ENCODE measurements at regions not wholly inside any gene's neighbourhood (a gene's known extent, or its start where the extent isn't known, plus 50 kb on each side); places are given as distances from the start of the nearest gene placed in this dataset.

DNA sequence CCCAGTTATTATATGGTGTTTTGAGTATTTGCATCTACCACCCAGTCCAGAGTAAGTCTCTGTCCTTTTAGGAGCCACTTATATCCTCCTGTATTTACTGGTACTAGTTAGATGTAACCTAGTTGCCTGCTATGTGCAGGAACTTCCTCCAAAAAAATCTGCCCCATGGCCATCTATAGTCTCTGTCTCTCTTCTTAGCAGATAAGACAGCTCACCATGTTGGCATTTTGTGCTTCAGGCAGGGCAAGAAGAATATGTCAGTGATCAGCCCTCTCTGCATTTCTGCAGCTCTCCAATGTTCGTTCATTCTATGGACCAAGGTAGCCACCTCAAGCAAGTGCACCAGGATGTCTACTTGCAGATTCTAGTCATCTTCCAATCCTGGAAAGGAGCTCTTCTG is 446.5 kb downstream of the TLE1 start:
- no peak overlapping the region for H3K27ac ChIP-seq (ENCODE audit: low read depth, low read length)
- no peaks in the 10 kb centered on the region for H3K4me1 ChIP-seq (ENCODE audit: insufficient read depth, low read length)
- H3K36me3 ChIP-seq (ENCODE audit: insufficient read depth, low read length), result no peaks in the 10 kb centered on the region
- no peaks in the 10 kb centered on the region for H3K9me3 ChIP-seq (ENCODE audit: low read length)
- H3K9ac ChIP-seq (ENCODE audit: low read length), result no peak overlapping the region
- no peak overlapping the region for H3K4me3 ChIP-seq (ENCODE audit: low read depth in 1 of 2, low read length in 2 of 2)
- no peaks in the 10 kb centered on the region for H3K27me3 ChIP-seq (ENCODE audit: control insufficient read depth in 1 of 2, insufficient read depth in 2 of 2, low read length in 2 of 2)

DNA sequence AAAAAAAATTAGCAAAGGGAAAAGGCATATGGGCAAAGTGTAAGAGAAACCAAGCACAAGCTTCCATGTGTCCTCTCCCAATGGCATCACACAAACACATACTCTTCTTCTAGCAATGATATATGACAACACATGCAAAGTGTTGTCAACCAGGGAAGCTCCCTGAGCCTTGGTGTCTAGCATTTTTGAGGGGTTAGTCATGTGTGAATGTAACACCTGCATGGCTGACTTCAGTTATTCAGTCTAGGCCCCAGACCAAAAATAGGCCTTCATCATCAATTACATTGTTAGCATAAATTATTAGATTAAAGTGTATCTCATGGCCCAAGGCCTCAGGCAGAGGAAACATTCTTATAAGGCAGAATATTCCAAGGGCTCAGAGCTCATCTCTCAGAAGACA is 450.0 kb downstream of the TLE1 start:
- no peaks in the 10 kb centered on the region for H3K36me3 ChIP-seq (ENCODE audit: insufficient read depth, low read length)
- no peaks in the 10 kb centered on the region for H3K4me1 ChIP-seq (ENCODE audit: insufficient read depth, low read length)
- no peak overlapping the region for H3K27ac ChIP-seq (ENCODE audit: low read depth, low read length)
- no peaks in the 10 kb centered on the region for H3K27me3 ChIP-seq (ENCODE audit: control insufficient read depth in 1 of 2, insufficient read depth in 2 of 2, low read length in 2 of 2)
- H3K4me3 ChIP-seq (ENCODE audit: low read depth in 1 of 2, low read length in 2 of 2), result no peak overlapping the region
- H3K9me3 ChIP-seq (ENCODE audit: low read length), result no peaks in the 10 kb centered on the region
- no peak overlapping the region for H3K9ac ChIP-seq (ENCODE audit: low read length)

DNA sequence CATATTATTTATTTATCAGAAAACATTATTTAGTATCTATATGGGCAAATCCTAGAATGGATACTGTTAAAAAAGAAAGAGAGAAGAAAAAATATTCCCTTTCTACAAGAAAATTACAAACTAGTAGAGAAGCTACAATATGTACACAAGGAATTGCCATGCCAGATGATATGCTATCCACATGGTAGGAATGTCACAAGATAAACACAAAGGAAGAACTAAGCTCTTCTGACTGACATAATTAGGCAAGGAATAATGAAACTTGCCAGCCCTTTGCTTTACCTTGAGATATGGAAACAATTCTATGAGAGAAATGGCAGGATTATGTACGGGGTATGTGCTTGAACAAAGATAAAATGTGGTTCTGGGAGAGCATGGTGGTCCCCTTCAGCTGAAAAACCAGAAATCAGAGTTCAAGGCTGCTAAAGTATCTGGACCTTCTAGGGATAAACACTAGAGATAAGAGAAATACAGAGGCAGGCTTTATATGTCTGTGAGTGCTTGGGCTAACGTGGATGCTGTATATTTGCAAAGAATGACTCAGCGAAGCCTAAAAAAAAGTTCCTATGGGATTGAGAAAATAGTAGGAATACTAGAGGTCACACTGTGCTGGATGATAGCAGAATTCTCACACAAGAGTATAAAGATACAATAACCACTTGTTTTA is 451.6 kb downstream of the TLE1 start:
- Histone ChIP-seq H3K4me1 (ENCODE audit: insufficient read depth, low read length) (no peaks in the 10 kb centered on the region), H3K4me3 (ENCODE audit: low read depth in 1 of 2, low read length in 2 of 2) (no peak overlapping the region), H3K9me3 (ENCODE audit: low read length) (no peaks in the 10 kb centered on the region), H3K27ac (ENCODE audit: low read depth, low read length) (no peak overlapping the region), H3K27me3 (ENCODE audit: control insufficient read depth in 1 of 2, insufficient read depth in 2 of 2, low read length in 2 of 2) (no peaks in the 10 kb centered on the region), H3K9ac (ENCODE audit: low read length) (no peak overlapping the region), H3K36me3 (ENCODE audit: insufficient read depth, low read length) (no peaks in the 10 kb centered on the region)

DNA sequence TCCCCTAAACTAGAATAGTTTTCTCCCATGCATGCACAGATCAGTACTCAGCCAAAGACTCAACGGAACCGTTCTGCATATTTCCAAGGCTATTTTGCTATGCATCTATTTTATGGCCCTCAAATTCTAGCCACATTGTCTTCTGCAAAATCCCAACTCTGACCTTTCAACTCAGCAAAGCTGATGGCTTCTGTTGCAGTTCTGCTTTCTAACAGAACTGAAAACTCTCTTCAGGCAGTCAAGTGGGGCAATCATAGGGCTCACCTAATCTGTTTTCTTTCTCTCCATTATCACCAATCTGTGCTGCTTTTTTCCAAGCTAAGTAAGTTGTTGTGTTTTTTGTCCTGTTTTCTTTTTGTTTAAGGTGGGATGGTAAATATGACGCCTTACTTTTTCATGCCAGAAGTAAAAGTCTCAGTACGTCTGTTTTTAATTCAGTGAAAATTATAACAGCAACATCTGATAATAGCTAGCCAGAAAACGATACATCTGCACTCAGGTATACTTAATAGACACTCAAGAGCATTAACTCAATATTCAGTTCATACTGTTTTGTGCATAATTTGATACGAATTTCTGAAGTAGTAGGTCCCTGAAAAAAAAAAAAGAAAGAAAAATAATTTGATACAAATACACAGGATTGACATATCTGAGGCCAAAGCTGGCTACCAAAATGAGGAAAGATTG is 454.3 kb downstream of the TLE1 start:
- Histone ChIP-seq H3K27me3 (ENCODE audit: control insufficient read depth in 1 of 2, insufficient read depth in 2 of 2, low read length in 2 of 2) (no peaks in the 10 kb centered on the region), H3K4me3 (ENCODE audit: low read depth in 1 of 2, low read length in 2 of 2) (no peak overlapping the region), H3K27ac (ENCODE audit: low read depth, low read length) (no peak overlapping the region), H3K9me3 (ENCODE audit: low read length) (no peaks in the 10 kb centered on the region), H3K36me3 (ENCODE audit: insufficient read depth, low read length) (no peaks in the 10 kb centered on the region), H3K9ac (ENCODE audit: low read length) (no peak overlapping the region), H3K4me1 (ENCODE audit: insufficient read depth, low read length) (no peaks in the 10 kb centered on the region)

DNA sequence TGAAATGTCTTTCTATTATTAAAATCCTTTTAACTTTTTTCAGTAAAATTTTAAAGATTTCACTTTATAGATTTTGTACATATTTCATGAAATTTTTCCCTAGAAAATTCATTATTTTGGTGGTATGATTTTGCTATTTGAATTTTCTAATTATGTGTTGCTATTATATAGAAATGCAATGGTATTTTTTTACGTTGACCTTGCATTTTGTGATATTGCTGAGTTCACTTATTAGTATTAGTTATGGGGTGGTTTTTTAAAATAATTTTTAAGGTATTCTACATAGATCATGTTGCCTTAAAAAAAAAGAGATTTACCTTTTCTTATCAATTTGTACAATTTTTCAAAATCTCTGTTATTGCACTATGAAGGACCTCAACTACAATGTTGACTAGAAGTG is 458.3 kb downstream of the TLE1 start:
- H3K9ac ChIP-seq (ENCODE audit: low read length), result no peak overlapping the region

DNA sequence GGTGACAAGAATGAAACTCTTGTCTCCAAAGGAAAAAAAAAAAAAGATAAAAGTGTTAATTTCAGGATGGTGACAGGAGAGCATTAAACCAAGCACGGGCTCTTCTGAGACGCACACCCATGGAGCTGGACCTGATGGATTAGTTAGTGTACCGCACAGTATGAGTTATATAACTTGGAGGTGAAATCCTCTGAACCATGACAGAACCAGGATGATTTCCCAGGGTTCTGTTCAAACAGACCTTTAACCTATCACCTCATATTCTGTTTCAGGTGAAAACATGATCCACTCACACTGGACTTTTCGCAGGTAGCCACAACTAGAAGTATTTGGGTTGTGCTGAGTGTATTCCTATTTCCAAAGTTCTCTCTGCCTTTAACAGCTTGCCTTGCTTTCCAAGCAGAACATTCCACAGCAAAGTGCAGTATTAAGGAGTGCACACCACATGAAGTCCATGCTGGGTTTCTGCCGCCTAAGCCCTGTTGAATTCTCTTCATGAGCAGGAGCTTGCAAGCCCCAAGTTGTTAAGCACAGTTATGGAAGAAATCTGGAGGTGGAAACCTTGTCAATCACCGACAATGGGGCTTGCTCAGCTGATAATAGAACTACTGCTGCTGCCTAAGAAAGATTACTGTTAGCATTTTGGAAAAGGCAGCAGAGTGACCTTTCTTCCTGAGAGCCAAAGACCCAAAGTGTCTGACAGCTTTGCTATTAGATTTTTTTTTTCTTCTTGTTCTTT is 461.7 kb downstream of the TLE1 start:
- Histone ChIP-seq H3K27me3 (ENCODE audit: control insufficient read depth in 1 of 2, insufficient read depth in 2 of 2, low read length in 2 of 2) (no peaks in the 10 kb centered on the region), H3K27ac (ENCODE audit: low read depth, low read length) (no peak overlapping the region), H3K4me1 (ENCODE audit: insufficient read depth, low read length) (peaks cover 20% of the 10 kb centered on the region), H3K9ac (ENCODE audit: low read length) (no peak overlapping the region), H3K4me3 (ENCODE audit: low read depth in 1 of 2, low read length in 2 of 2) (no peak overlapping the region), H3K36me3 (ENCODE audit: insufficient read depth, low read length) (no peaks in the 10 kb centered on the region), H3K9me3 (ENCODE audit: low read length) (no peaks in the 10 kb centered on the region)

More for the DNA sequence above, 458.3 kb downstream of the TLE1 start:
- H3K4me1 ChIP-seq (ENCODE audit: insufficient read depth, low read length), result no peaks in the 10 kb centered on the region
- no peaks in the 10 kb centered on the region for H3K36me3 ChIP-seq (ENCODE audit: insufficient read depth, low read length)
- H3K4me3 ChIP-seq (ENCODE audit: low read depth in 1 of 2, low read length in 2 of 2), result no peak overlapping the region
- H3K27me3 ChIP-seq (ENCODE audit: control insufficient read depth in 1 of 2, insufficient read depth in 2 of 2, low read length in 2 of 2), result no peaks in the 10 kb centered on the region
- no peaks in the 10 kb centered on the region for H3K9me3 ChIP-seq (ENCODE audit: low read length)
- H3K27ac ChIP-seq (ENCODE audit: low read depth, low read length), result no peak overlapping the region

DNA sequence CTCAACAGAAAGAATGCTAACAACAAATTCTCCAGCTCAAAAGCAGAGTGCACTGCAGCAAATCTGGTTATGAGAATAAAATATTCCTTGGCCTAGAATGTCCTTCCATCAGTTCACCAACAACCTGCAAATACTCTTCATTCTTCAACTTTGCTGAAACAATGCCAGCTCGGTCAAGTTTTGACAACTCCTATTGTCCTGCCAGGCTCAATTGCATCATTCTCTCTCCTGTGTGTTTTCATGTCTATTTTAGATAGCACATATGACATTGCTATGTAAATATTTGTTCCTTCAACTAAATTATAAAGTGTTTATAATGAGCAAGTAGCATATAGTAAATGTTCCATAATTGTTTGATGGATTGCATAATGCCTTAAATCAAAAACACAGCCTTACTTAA is 463.8 kb downstream of the TLE1 start:
- no peaks in the 10 kb centered on the region for H3K36me3 ChIP-seq (ENCODE audit: insufficient read depth, low read length)
- H3K4me3 ChIP-seq (ENCODE audit: low read depth in 1 of 2, low read length in 2 of 2), result no peak overlapping the region
- no peaks in the 10 kb centered on the region for H3K27me3 ChIP-seq (ENCODE audit: control insufficient read depth in 1 of 2, insufficient read depth in 2 of 2, low read length in 2 of 2)
- peaks cover 20% of the 10 kb centered on the region for H3K4me1 ChIP-seq (ENCODE audit: insufficient read depth, low read length)
- no peak overlapping the region for H3K9ac ChIP-seq (ENCODE audit: low read length)
- no peaks in the 10 kb centered on the region for H3K9me3 ChIP-seq (ENCODE audit: low read length)
- H3K27ac ChIP-seq (ENCODE audit: low read depth, low read length), result no peak overlapping the region

DNA sequence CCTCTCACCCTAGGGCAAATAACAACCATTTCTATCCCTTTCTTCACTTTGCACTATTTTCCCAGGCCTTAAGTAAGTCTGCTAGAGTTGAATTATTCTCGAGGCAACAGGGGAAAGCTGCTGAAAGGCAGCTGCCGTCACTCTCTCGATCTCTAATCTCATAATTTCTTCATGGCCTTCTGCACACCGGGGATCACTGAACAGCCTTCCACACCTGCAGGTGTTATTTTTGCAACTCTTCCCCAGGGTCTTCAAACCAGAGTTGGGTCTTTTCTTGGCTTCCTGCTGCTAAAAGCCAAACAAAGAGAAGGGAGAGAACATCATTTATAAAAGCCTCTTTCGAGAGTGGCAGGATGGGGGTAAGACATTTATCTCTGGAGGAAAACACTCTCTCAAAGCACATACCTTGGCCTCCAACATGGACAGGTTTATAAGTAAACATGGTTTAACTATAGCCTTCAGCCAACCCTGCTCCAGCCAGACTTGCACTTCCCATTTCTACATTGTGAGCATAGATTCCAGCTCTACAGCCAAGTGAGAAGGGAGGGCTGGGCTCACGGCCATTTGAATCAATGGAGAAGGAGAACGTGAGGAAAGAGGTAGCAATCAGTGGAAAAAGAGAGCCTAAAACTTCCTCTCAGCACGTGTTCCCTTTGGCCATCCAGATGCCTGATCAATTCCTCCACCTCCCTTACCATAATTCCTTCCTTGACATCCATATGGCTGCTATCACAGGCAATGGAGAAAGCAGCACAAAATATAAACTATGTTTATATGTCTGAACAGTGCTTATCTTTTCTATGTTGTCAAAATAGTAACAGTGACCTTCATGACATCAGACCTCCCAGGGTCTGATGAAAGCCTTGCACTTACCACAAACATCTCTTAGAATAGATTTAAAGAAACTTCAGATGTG is 464.9 kb downstream of the TLE1 start:
- no peaks in the 10 kb centered on the region for H3K27me3 ChIP-seq (ENCODE audit: control insufficient read depth in 1 of 2, insufficient read depth in 2 of 2, low read length in 2 of 2)
- peak overlapping the region in 1 of 2 donors; percentile 8 for H3K4me3 ChIP-seq (ENCODE audit: low read depth in 1 of 2, low read length in 2 of 2)
- H3K9ac ChIP-seq (ENCODE audit: low read length), result no peak overlapping the region
- no peak overlapping the region for H3K27ac ChIP-seq (ENCODE audit: low read depth, low read length)
- H3K9me3 ChIP-seq (ENCODE audit: low read length), result no peaks in the 10 kb centered on the region
- H3K36me3 ChIP-seq (ENCODE audit: insufficient read depth, low read length), result no peaks in the 10 kb centered on the region
- peaks cover 20% of the 10 kb centered on the region for H3K4me1 ChIP-seq (ENCODE audit: insufficient read depth, low read length)

DNA sequence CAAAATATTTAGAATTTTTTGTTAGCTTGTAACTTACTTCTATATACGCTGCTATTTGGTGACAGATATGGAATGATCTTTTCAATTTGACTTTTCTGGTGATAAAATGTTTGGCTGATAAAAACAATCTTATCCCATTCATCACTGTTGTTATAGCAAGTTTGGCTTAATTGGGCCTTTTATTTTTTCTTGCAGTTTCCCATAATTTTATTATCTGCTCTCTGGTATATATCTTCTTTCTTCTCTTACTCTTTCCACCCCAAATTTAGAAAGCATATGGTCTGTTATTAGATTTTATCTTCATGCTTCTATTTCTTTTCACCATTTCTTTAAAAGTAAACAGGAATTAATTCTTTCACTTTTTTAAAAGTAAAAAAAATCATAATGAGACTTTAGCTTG is 474.4 kb downstream of the TLE1 start:
- no peak overlapping the region for H3K4me3 ChIP-seq (ENCODE audit: low read depth in 1 of 2, low read length in 2 of 2)
- H3K9ac ChIP-seq (ENCODE audit: low read length), result no peak overlapping the region
- H3K27ac ChIP-seq (ENCODE audit: low read depth, low read length), result no peak overlapping the region
- H3K4me1 ChIP-seq (ENCODE audit: insufficient read depth, low read length), result no peaks in the 10 kb centered on the region
- no peaks in the 10 kb centered on the region for H3K36me3 ChIP-seq (ENCODE audit: insufficient read depth, low read length)
- no peaks in the 10 kb centered on the region for H3K27me3 ChIP-seq (ENCODE audit: control insufficient read depth in 1 of 2, insufficient read depth in 2 of 2, low read length in 2 of 2)
- no peaks in the 10 kb centered on the region for H3K9me3 ChIP-seq (ENCODE audit: low read length)

DNA sequence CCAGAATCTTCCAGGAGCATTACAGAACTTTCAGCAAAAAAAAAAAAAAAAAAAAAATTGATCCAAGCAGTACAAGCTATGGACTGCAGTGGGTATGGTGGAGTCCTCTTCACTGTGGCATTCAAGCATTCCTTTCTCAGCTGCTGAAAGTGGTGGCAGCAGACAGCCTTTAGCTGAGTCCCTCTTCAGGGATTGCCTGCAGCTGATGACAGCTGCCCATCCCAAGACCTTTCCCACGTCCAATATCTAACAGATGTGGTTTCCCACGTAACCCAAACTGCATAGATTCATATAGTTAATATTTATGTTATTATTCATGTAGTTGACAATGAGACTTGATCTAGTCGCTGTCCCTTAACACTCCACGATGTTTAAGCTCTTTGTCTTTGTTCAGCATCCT is 475.9 kb downstream of the TLE1 start:
- H3K27ac ChIP-seq (ENCODE audit: low read depth, low read length), result no peak overlapping the region
- no peak overlapping the region for H3K4me3 ChIP-seq (ENCODE audit: low read depth in 1 of 2, low read length in 2 of 2)
- H3K27me3 ChIP-seq (ENCODE audit: control insufficient read depth in 1 of 2, insufficient read depth in 2 of 2, low read length in 2 of 2), result no peaks in the 10 kb centered on the region
- no peaks in the 10 kb centered on the region for H3K4me1 ChIP-seq (ENCODE audit: insufficient read depth, low read length)
- no peaks in the 10 kb centered on the region for H3K36me3 ChIP-seq (ENCODE audit: insufficient read depth, low read length)
- H3K9me3 ChIP-seq (ENCODE audit: low read length), result no peaks in the 10 kb centered on the region
- no peak overlapping the region for H3K9ac ChIP-seq (ENCODE audit: low read length)

DNA sequence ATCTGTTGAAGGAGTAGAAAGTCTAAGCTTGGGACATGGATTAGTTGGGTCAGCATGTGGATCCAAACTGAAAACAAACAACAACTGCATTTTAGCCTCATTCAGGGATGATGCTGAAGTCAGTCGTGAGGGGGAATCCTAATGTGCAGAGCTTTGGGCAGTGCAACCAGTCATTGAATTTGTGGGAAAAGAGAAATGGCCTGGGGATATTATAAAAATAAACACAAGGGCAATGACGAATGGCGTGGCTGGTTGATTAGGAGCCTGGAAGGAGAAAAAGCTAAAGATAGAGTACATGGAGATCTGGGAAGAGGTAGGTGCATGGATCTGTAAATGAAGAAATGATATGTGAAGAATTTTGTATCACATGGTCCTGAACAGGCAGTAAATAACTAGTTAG is 477.6 kb downstream of the TLE1 start:
- no peak overlapping the region for H3K4me3 ChIP-seq (ENCODE audit: low read depth in 1 of 2, low read length in 2 of 2)
- no peaks in the 10 kb centered on the region for H3K36me3 ChIP-seq (ENCODE audit: insufficient read depth, low read length)
- no peak overlapping the region for H3K9ac ChIP-seq (ENCODE audit: low read length)
- H3K27ac ChIP-seq (ENCODE audit: low read depth, low read length), result no peak overlapping the region
- no peaks in the 10 kb centered on the region for H3K27me3 ChIP-seq (ENCODE audit: control insufficient read depth in 1 of 2, insufficient read depth in 2 of 2, low read length in 2 of 2)
- no peaks in the 10 kb centered on the region for H3K9me3 ChIP-seq (ENCODE audit: low read length)
- no peaks in the 10 kb centered on the region for H3K4me1 ChIP-seq (ENCODE audit: insufficient read depth, low read length)

Measured in muscle layer of colon (tissue), 2 donors.